ENCODE measurements at regions not wholly inside any gene's neighbourhood (a gene's known extent, or its start where the extent isn't known, plus 50 kb on each side); places are given as distances from the start of the nearest gene placed in this dataset.

GRCh38 chr21:18711662-18712061 is 308.1 kb upstream of the TMPRSS15 start:
- WGBS, 2 donors (ENCODE audit: low coverage in 1 of 2), result 73 to 90% methylated on average over 1 of the region's 1 CpG
- TF ChIP-seq EP300 (IDR thresholded peaks at IDR 0.05) (no peak), POLR2A (IDR thresholded peaks at IDR 0.05) (no peak)
- TF ChIP-seq, protein P1, sequence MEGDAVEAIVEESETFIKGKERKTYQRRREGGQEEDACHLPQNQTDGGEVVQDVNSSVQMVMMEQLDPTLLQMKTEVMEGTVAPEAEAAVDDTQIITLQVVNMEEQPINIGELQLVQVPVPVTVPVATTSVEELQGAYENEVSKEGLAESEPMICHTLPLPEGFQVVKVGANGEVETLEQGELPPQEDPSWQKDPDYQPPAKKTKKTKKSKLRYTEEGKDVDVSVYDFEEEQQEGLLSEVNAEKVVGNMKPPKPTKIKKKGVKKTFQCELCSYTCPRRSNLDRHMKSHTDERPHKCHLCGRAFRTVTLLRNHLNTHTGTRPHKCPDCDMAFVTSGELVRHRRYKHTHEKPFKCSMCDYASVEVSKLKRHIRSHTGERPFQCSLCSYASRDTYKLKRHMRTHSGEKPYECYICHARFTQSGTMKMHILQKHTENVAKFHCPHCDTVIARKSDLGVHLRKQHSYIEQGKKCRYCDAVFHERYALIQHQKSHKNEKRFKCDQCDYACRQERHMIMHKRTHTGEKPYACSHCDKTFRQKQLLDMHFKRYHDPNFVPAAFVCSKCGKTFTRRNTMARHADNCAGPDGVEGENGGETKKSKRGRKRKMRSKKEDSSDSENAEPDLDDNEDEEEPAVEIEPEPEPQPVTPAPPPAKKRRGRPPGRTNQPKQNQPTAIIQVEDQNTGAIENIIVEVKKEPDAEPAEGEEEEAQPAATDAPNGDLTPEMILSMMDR (IDR thresholded peaks at IDR 0.05), result no peak
- H3K4me3 ChIP-seq, result no peak overlapping the region
- H3K4me1 ChIP-seq, result no peaks in the 10 kb centered on the region
- no peak for ATAC-seq
- H3K9me3 ChIP-seq, result peaks cover 0 to 17% (median 0%) of the 10 kb centered on the region in 3 donors
- H3K27me3 ChIP-seq, result no peaks in the 10 kb centered on the region
- no peak overlapping the region for H3K27ac ChIP-seq
- H3K36me3 ChIP-seq, result no peaks in the 10 kb centered on the region

DNA sequence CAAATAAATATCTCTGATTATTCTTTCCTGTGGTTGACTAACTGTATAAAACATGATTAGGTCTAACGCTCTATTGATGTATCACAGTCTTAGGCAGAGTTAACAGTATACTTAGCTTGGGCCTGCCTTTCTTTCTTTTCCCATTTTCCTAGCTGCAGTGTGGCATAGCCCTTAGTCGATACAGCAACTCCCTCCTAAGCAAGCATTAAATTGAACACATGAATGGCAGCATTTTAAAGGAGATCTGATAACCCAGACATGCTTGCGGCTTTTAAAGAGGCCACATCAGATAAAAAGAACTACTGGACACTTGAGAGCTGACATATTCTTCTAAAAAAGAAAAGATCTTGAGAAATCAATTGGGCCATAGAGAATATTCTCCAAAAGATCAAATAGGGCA is 312.0 kb upstream of the TMPRSS15 start:
- no peak for ATAC-seq
- no peak overlapping the region for H3K4me3 ChIP-seq

DNA sequence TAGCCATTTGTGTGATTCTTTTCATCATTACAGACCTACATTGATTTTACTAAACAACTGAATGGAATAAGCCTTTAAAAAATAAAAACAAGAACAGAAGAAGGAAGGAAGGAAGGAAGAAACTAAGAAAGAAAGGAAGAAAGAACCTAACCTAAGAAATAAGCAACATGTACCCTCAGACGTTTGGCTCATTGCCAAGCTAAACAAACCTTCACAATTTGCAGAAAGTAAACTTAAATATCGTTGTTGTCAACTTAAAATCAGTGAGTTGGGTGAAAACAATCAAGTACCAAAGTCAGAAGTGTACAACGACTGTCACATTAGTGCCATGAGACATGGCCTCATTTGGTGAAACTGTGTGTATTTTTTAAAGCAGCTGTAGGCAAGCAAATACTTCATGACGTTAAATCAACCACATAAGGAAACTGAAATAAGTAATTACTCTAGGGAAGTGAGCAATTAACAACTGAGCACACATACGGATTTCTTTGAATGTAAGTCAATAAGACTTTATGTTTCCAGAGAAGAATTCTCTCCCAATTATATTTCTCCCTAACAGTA is 313.1 kb upstream of the TMPRSS15 start:
- Histone ChIP-seq H3K27ac (no peak overlapping the region), H3K36me3 (no peaks in the 10 kb centered on the region), H3K4me1 (no peaks in the 10 kb centered on the region), H3K27me3 (no peaks in the 10 kb centered on the region), H3K9me3 (peaks cover 0 to 12% (median 0%) of the 10 kb centered on the region in 3 donors), H3K4me3 (no peak overlapping the region)
- TF ChIP-seq EP300 (IDR thresholded peaks at IDR 0.05) (no peak), POLR2AphosphoS5 (IDR thresholded peaks at IDR 0.05) (no peak), POLR2A (IDR thresholded peaks at IDR 0.05) (no peak)
- TF ChIP-seq, protein P1 (IDR thresholded peaks at IDR 0.05), result no peak
- WGBS, 2 donors (ENCODE audit: low coverage in 1 of 2), result 39 to 46% methylated on average over 5 of the region's 5 CpGs
- no peak for ATAC-seq

More for the DNA sequence above, 312.0 kb upstream of the TMPRSS15 start:
- Histone ChIP-seq H3K4me1 (no peaks in the 10 kb centered on the region), H3K27me3 (no peaks in the 10 kb centered on the region), H3K36me3 (no peaks in the 10 kb centered on the region), H3K27ac (no peak overlapping the region), H3K9me3 (peaks cover 0 to 17% (median 0%) of the 10 kb centered on the region in 3 donors)
- 70 to 80% methylated on average over 3 of the region's 3 CpGs for WGBS, 2 donors (ENCODE audit: low coverage in 1 of 2)
- TF ChIP-seq POLR2A (IDR thresholded peaks at IDR 0.05) (no peak), EP300 (IDR thresholded peaks at IDR 0.05) (no peak), POLR2AphosphoS5 (IDR thresholded peaks at IDR 0.05) (no peak)
- TF ChIP-seq, protein P1 (IDR thresholded peaks at IDR 0.05), result no peak

GRCh38 chr21:18722193-18722592 is 318.6 kb upstream of the TMPRSS15 start:
- H3K4me1 ChIP-seq, result no peaks in the 10 kb centered on the region
- WGBS, 2 donors (ENCODE audit: low coverage in 1 of 2), result 86 to 100% methylated on average over 1 of the region's 1 CpG

GRCh38 chr21:18723171-18723570 is 319.6 kb upstream of the TMPRSS15 start:
- H3K27me3 ChIP-seq, result no peaks in the 10 kb centered on the region
- TF ChIP-seq POLR2AphosphoS5 (IDR thresholded peaks at IDR 0.05) (no peak), POLR2A (IDR thresholded peaks at IDR 0.05) (no peak), EP300 (IDR thresholded peaks at IDR 0.05) (no peak)
- TF ChIP-seq, protein P1 (IDR thresholded peaks at IDR 0.05), result no peak
- H3K9me3 ChIP-seq, result no peaks in the 10 kb centered on the region
- no peaks in the 10 kb centered on the region for H3K36me3 ChIP-seq
- H3K4me1 ChIP-seq, result no peaks in the 10 kb centered on the region
- ATAC-seq, result no peak
- 67 to 75% methylated on average over 1 to 2 of the region's 2 CpGs for WGBS, 2 donors (ENCODE audit: low coverage in 1 of 2)
- H3K4me3 ChIP-seq, result no peak overlapping the region
- no peak overlapping the region for H3K27ac ChIP-seq

More at GRCh38 chr21:18722193-18722592, 318.6 kb upstream of the TMPRSS15 start:
- Histone ChIP-seq H3K4me3 (no peak overlapping the region), H3K36me3 (no peaks in the 10 kb centered on the region), H3K27ac (no peak overlapping the region), H3K27me3 (no peaks in the 10 kb centered on the region), H3K9me3 (no peaks in the 10 kb centered on the region)
- ATAC-seq, result no peak
- TF ChIP-seq POLR2AphosphoS5 (IDR thresholded peaks at IDR 0.05), result no peak
- TF ChIP-seq, protein P1 (IDR thresholded peaks at IDR 0.05), result no peak

All from gastroesophageal sphincter (tissue), 4 donors.